Esophagus squamous epithelium (tissue), 5 donors: ENCODE measurements at regions not wholly inside any gene's neighbourhood (a gene's known extent, or its start where the extent isn't known, plus 50 kb on each side); places are given as distances from the start of the nearest gene placed in this dataset.

Experiments
- DNase-seq: peaks from one replicate; lab custom pipeline; 2025; lab: John Stamatoyannopoulos, UW
- H3K27ac ChIP-seq, 4 donors: fragments of 200-600 bp; sonication (generic); one replicate each; pipeline ENCODE4 v1.5.1; 2016 to 2019; ENCODE audit warnings: mild to moderate bottlenecking in 1 of 4
- H3K27me3 ChIP-seq, 4 donors: fragments of 200-600 bp; sonication (generic); 1 replicate in 3 of 4; 2 replicates in 1 of 4; pipeline versions ENCODE4 v1.5.1 to v1.6.0; 2017 to 2021; ENCODE audit warnings: antibody characterized with exemption in 1 of 4
- H3K36me3 ChIP-seq, 3 donors: fragments of 200-600 bp; sonication (generic); one replicate each; pipeline ENCODE4 v1.5.1; 2016 to 2019
- H3K4me1 ChIP-seq, 3 donors: fragments of 200-600 bp; sonication (generic); one replicate each; pipeline ENCODE4 v1.5.1; 2017 to 2019
- H3K4me3 ChIP-seq, 4 donors: fragments of 200-600 bp; sonication (generic); 1 replicate in 3 of 4; 2 replicates in 1 of 4; pipeline ENCODE4 v1.5.1; 2016 to 2019; ENCODE audit warnings: mild to moderate bottlenecking in 2 of 4, moderate library complexity in 1 of 4
- H3K9me3 ChIP-seq, 3 donors: fragments of 200-600 bp; sonication (generic); one replicate each; pipeline ENCODE4 v1.5.1; 2016 to 2019
- POLR2A ChIP-seq, 4 donors: fragments of 450-650 bp; IDR thresholded peaks; one replicate each; pipeline ENCODE4 v1.6.1; 2017; ENCODE audit warnings: antibody characterized with exemption in 4 of 4, mild to moderate bottlenecking in 4 of 4, moderate library complexity in 3 of 4
- WGBS, 2 donors: methylation state at CpG; one replicate each; pipeline ENCODE4 v1.1.5; 2018; 5-methylcytosine and 5-hydroxymethylcytosine counted together
- intact Hi-C: fragments of 100-400 bp; cut with DNase I; formaldehyde crosslinking; loops from one replicate; pipeline ENCODE4 v1.15.0; 2022
- TF ChIP-seq, protein P1 (sequence below), 6 experiments: fragments of 450-650 bp in 4 of 6; fragments of 200-600 bp in 2 of 6; sonication (generic) in 2 of 6; IDR thresholded peaks; one replicate each; pipeline ENCODE4 v1.5.1; 2016 to 2019; ENCODE audit warnings: antibody characterized with exemption in 6 of 6, mild to moderate bottlenecking in 4 of 6, moderate library complexity in 4 of 6
- donor health status: DM: yes; HTN: yes; CAD: no.

DNA sequence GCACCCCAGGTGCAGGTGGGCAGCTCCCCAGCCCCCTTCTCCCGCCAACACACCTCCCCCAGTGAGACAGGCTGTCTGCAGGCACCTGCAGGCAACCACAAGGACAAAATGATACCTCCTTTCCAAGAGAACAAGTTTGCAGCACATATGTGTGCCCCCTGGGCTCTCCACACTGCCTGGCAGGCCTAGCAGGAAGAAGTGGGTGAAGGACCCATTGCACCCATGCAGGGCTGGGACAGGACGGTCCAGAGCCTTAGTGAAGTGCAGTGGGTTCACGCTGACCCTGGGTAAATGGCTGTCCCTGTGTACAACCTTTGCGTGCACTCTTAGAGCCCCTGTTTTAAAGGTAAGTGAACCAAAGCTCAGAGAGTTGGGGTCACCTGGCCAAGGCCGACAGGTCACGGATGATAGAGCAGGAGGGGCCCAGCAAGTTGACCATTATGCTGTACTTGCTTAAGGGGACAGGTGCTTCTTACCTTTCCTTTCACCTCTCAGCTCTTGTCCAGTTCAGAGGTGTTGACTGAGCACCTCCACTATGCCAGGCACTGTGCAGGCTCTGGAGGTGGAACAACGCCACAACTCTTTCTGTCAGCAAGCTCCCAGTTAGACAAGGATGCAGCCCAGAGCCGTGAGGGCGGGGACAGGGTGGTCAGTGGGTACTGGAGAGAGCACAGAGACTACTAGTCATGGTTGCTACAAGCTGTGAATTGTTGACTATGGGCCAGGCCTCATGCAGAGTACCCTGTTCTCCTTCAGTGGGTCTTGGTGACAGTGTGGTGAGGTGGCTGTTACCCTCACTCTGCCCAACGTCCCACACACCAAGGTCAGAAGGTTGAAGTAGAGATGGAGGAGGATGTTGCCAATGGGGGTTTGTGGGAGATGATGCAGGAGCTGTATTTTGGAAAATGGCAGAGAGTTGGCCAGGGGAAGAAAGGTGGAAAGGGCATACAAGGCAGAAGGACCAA is 125.9 kb downstream of the PAPOLA start:
- Histone ChIP-seq H3K4me3 (no peak overlapping the region), H3K27ac (no peak overlapping the region), H3K4me1 (peaks cover 0 to 7% (median 0%) of the 10 kb centered on the region in 3 donors), H3K36me3 (no peaks in the 10 kb centered on the region), H3K9me3 (no peaks in the 10 kb centered on the region), H3K27me3 (peaks cover 0 to 49% (median 0%) of the 10 kb centered on the region in 4 donors)
- TF ChIP-seq, protein P1, sequence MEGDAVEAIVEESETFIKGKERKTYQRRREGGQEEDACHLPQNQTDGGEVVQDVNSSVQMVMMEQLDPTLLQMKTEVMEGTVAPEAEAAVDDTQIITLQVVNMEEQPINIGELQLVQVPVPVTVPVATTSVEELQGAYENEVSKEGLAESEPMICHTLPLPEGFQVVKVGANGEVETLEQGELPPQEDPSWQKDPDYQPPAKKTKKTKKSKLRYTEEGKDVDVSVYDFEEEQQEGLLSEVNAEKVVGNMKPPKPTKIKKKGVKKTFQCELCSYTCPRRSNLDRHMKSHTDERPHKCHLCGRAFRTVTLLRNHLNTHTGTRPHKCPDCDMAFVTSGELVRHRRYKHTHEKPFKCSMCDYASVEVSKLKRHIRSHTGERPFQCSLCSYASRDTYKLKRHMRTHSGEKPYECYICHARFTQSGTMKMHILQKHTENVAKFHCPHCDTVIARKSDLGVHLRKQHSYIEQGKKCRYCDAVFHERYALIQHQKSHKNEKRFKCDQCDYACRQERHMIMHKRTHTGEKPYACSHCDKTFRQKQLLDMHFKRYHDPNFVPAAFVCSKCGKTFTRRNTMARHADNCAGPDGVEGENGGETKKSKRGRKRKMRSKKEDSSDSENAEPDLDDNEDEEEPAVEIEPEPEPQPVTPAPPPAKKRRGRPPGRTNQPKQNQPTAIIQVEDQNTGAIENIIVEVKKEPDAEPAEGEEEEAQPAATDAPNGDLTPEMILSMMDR (IDR thresholded peaks at IDR 0.05), result no peak
- no peak for TF ChIP-seq POLR2A (IDR thresholded peaks at IDR 0.05)
- no peak for DNase-seq
- WGBS, 2 donors, result 57 to 78% methylated on average over 6 to 7 of the region's 10 CpGs
- intact Hi-C loops, result no loop called here

DNA sequence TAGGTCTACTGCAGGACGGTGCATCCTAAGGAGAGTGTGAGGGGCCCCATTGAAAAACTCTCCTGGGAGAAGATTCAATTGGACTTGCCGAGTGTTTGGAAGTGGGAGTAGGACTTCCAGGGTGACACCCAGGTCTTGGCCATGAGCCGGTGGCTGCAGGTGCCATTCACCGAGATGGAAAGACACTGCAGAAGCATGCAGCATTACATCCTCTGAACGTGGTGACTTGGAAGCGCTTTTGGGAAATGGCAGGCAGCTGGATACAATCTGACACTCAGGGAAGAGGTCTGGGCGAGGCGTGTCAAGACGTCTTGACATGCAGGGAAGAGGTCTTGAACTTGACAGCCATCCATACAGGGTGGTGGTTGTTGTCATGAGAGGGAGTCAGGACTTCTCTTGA is 126.9 kb downstream of the PAPOLA start:
- Histone ChIP-seq H3K4me1 (peaks cover 0 to 7% (median 0%) of the 10 kb centered on the region in 3 donors), H3K4me3 (no peak overlapping the region), H3K9me3 (no peaks in the 10 kb centered on the region), H3K27ac (no peak overlapping the region), H3K36me3 (no peaks in the 10 kb centered on the region), H3K27me3 (peaks cover 0 to 41% (median 0%) of the 10 kb centered on the region in 4 donors)
- no peak for DNase-seq
- WGBS, 2 donors, result 77 to 78% methylated on average over 9 of the region's 9 CpGs
- no peak for TF ChIP-seq POLR2A (IDR thresholded peaks at IDR 0.05)
- TF ChIP-seq, protein P1 (IDR thresholded peaks at IDR 0.05), result no peak
- intact Hi-C loops, result no loop called here

DNA sequence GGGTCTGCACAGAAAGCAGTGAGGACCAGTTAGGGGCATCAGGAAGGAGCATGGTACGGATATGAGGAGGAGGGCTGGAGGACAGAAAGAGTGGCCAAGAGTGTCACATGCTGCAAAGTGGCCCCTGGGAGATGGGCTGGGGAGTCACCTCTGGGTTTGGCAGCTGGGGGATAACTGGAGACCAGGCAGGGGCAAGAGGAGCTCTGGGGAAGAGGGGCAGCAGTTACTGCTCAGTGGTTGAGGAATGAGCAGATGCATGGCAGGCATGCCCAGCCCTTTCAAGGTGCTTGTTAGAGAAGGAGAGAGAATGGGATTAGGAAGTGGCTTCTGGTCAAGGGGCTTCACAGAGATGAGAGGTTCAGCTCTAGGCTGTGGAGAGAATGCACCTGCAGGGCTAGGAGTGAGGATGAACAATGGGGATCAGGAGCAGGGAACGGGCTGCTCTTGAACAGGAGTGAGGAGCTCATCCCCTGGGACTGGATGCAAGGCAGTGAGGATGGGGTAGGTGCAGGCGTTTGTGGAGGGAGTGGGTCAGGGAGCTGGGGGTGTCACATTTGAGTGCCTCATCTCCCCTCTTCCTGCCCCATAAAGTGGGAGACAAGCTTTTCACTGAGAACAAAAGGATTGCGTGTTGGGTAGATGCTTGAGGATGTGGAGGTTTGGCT is 127.5 kb downstream of the PAPOLA start:
- Histone ChIP-seq H3K9me3 (no peaks in the 10 kb centered on the region), H3K27me3 (peaks cover 0 to 35% (median 0%) of the 10 kb centered on the region in 4 donors), H3K4me1 (peaks cover 0 to 3% (median 0%) of the 10 kb centered on the region in 3 donors), H3K36me3 (no peaks in the 10 kb centered on the region), H3K4me3 (no peak overlapping the region), H3K27ac (no peak overlapping the region)
- 37 to 55% methylated on average over 3 to 4 of the region's 4 CpGs for WGBS, 2 donors
- TF ChIP-seq, protein P1 (IDR thresholded peaks at IDR 0.05), result no peak
- TF ChIP-seq POLR2A (IDR thresholded peaks at IDR 0.05), result no peak
- intact Hi-C loops, result no loop called here
- DNase-seq, result no peak

DNA sequence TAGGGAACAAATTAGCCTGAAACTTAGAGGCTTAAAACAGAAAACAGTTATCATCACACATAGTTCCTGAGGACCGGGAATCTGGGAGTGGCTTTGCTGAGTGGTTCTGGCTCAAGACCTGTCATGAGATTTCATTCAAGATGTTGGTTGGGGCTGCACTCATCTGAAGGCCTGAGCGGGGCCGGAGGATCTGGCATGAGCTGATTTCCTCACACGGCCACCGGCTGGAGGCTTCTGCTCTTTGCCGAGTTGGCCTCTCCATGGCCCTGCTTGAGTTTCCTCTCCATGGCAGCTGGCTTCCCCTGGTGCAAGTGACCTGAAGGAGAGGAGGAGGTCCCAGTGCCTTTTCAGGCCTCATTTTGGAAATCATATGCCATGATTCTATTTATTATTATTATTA is 128.1 kb downstream of the PAPOLA start:
- no peaks in the 10 kb centered on the region for H3K9me3 ChIP-seq
- DNase-seq, result no peak
- H3K27ac ChIP-seq, result no peak overlapping the region
- H3K4me1 ChIP-seq, result no peaks in the 10 kb centered on the region
- no peaks in the 10 kb centered on the region for H3K36me3 ChIP-seq
- H3K4me3 ChIP-seq, result no peak overlapping the region
- TF ChIP-seq POLR2A (IDR thresholded peaks at IDR 0.05), result no peak
- TF ChIP-seq, protein P1 (IDR thresholded peaks at IDR 0.05), result no peak
- WGBS, 2 donors, result 94 to 96% methylated on average over 6 of the region's 6 CpGs
- peaks cover 0 to 29% (median 0%) of the 10 kb centered on the region in 4 donors for H3K27me3 ChIP-seq
- intact Hi-C loops, result no loop called here

DNA sequence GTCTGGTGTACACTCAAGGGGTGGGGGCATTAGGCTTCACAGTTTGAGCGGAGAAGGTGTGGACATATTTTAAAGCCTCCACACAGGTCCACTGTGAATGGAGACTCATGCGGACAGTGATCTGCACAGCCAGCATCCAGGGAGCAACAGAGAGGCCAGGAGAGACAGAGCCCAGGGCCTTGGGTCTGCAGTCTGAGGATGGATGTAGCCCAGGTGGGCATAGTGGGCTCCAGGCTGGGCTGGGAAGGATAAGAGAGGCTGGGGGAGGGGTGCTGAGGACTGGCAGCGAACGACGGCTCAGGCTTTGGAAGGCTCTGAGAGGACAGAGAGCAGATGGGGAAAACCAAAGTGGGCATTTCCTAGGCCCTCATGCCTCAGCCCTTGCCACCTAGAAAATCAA is 128.8 kb downstream of the PAPOLA start:
- no peak for DNase-seq
- no peaks in the 10 kb centered on the region for H3K9me3 ChIP-seq
- WGBS, 2 donors, result 88 to 90% methylated on average over 5 of the region's 5 CpGs
- H3K36me3 ChIP-seq, result no peaks in the 10 kb centered on the region
- TF ChIP-seq, protein P1 (IDR thresholded peaks at IDR 0.05), result no peak
- TF ChIP-seq POLR2A (IDR thresholded peaks at IDR 0.05), result no peak
- no peak overlapping the region for H3K27ac ChIP-seq
- H3K4me3 ChIP-seq, result no peak overlapping the region
- H3K27me3 ChIP-seq, result peaks cover 0 to 21% (median 0%) of the 10 kb centered on the region in 4 donors
- intact Hi-C loops, result no loop called here
- H3K4me1 ChIP-seq, result no peaks in the 10 kb centered on the region
